ENCODE measurements at regions not wholly inside any gene's neighbourhood (a gene's known extent, or its start where the extent isn't known, plus 50 kb on each side); places are given as distances from the start of the nearest gene placed in this dataset.

DNA sequence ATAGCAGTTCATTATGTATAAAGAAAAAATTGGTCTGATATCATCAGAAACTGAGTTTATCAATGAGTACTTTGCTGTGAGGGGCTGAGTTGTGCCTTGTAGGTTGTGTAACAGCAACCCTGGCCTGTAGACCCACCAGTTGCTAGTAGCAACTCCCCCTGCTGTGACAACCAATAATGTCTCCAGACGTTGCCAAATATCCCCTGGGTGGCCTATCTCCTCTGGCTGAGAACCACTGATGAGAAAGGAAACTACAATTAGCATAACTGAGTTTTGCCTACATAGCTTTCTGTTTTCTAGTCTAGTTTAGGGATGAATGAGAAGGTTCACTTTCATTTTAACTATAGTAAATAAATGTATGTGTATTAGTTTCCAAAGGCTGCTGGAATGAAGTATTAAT lies 234.1 kb downstream of the CPE start:
- no peaks in the 10 kb centered on the region for H3K36me3 ChIP-seq (ENCODE audit: control insufficient read depth, insufficient read depth, low read length)
- no peaks in the 10 kb centered on the region for H4K20me1 ChIP-seq (ENCODE audit: control insufficient read depth, extremely low read depth, insufficient read depth, low read length)
- H3K4me1 ChIP-seq (ENCODE audit: control insufficient read depth, extremely low read depth, insufficient read depth, low read length) = no peaks in the 10 kb centered on the region
- no peaks in the 10 kb centered on the region for H3K27me3 ChIP-seq (ENCODE audit: control insufficient read depth, insufficient read depth, low read length)
- H3K27ac ChIP-seq (ENCODE audit: insufficient read depth, low read length) = no peak overlapping the region
- TF ChIP-seq, protein P1, sequence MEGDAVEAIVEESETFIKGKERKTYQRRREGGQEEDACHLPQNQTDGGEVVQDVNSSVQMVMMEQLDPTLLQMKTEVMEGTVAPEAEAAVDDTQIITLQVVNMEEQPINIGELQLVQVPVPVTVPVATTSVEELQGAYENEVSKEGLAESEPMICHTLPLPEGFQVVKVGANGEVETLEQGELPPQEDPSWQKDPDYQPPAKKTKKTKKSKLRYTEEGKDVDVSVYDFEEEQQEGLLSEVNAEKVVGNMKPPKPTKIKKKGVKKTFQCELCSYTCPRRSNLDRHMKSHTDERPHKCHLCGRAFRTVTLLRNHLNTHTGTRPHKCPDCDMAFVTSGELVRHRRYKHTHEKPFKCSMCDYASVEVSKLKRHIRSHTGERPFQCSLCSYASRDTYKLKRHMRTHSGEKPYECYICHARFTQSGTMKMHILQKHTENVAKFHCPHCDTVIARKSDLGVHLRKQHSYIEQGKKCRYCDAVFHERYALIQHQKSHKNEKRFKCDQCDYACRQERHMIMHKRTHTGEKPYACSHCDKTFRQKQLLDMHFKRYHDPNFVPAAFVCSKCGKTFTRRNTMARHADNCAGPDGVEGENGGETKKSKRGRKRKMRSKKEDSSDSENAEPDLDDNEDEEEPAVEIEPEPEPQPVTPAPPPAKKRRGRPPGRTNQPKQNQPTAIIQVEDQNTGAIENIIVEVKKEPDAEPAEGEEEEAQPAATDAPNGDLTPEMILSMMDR (conservative IDR thresholded peaks at IDR 0.05 in 1 of 2, IDR thresholded peaks at IDR 0.05 in 1 of 2; ENCODE audit: low read depth in 1 of 2, low read length in 2 of 2) = no peak
- TF ChIP-seq EZH2 (IDR thresholded peaks at IDR 0.05; ENCODE audit: low read length, missing control alignments) = no peak
- H2AFZ ChIP-seq (ENCODE audit: low read length) = no peak overlapping the region
- no peak overlapping the region for H3K4me2 ChIP-seq (ENCODE audit: extremely low read depth, insufficient read depth, low read length)
- H3K4me3 ChIP-seq (replicated peaks in 1 of 4; ENCODE audit: control extremely low read depth in 1 of 4, insufficient read depth in 1 of 4, low read depth in 3 of 4, low read length in 4 of 4) = no peak overlapping the region
- H3K9me3 ChIP-seq (ENCODE audit: control insufficient read depth, insufficient read depth, low read depth, low read length) = no peaks in the 10 kb centered on the region
- no peak for DNase-seq (ENCODE audit: low read depth in 2 of 2)
- H3K79me2 ChIP-seq (ENCODE audit: control insufficient read depth, insufficient read depth, low read length) = no peaks in the 10 kb centered on the region
- no peak overlapping the region for H3K9ac ChIP-seq (ENCODE audit: insufficient read depth, low read length)

DNA sequence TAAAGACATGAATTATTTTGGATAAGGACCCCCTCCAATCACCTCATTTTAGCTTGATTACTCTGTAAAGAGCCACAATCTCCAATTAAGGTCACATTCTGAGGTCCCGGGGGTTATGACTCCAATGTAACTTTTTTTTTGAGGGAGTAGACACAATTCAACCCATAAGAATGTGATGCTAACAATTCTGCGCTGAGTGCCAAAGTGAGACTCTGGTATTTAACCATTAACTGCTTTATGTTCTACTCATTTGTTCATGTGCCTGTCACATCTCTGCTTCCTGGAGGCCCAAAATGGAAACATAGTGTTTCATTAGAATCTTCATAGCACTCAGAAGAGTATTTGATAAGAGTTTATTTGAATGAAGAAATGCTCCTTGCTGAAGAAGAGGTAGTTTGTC lies 234.8 kb downstream of the CPE start:
- Histone ChIP-seq H3K36me3 (ENCODE audit: control insufficient read depth, insufficient read depth, low read length) (no peaks in the 10 kb centered on the region), H3K27me3 (ENCODE audit: control insufficient read depth, insufficient read depth, low read length) (no peaks in the 10 kb centered on the region), H3K9me3 (ENCODE audit: control insufficient read depth, insufficient read depth, low read depth, low read length) (no peaks in the 10 kb centered on the region), H3K79me2 (ENCODE audit: control insufficient read depth, insufficient read depth, low read length) (no peaks in the 10 kb centered on the region), H3K27ac (ENCODE audit: insufficient read depth, low read length) (no peak overlapping the region), H3K4me1 (ENCODE audit: control insufficient read depth, extremely low read depth, insufficient read depth, low read length) (no peaks in the 10 kb centered on the region), H3K4me2 (ENCODE audit: extremely low read depth, insufficient read depth, low read length) (no peak overlapping the region), H2AFZ (ENCODE audit: low read length) (no peak overlapping the region), H4K20me1 (ENCODE audit: control insufficient read depth, extremely low read depth, insufficient read depth, low read length) (no peaks in the 10 kb centered on the region), H3K9ac (ENCODE audit: insufficient read depth, low read length) (no peak overlapping the region), H3K4me3 (replicated peaks in 1 of 4; ENCODE audit: control extremely low read depth in 1 of 4, insufficient read depth in 1 of 4, low read depth in 3 of 4, low read length in 4 of 4) (no peak overlapping the region)
- no peak for TF ChIP-seq EZH2 (IDR thresholded peaks at IDR 0.05; ENCODE audit: low read length, missing control alignments)
- TF ChIP-seq, protein P1 (conservative IDR thresholded peaks at IDR 0.05 in 1 of 2, IDR thresholded peaks at IDR 0.05 in 1 of 2; ENCODE audit: low read depth in 1 of 2, low read length in 2 of 2) = no peak
- peak in 1 of 2 donors; percentile 25 for DNase-seq (ENCODE audit: low read depth in 2 of 2)

DNA sequence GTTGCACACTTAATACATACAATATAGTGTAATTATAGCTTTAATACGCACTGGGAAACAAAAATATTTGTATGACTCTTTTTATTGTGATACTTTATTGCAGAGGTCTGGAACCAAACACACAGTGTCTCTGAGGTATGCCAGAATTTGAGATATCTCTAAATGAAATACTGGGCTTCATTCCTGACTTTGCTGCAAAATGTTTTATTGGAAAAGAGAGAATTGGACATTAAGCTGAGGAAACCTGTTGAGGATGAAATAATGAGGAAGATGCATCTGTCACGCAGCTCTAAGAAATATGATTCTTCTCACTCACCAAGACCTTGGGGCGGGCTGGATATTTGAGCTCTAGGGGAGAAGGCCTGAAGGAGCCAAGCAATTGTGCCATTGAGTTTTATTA lies 242.1 kb downstream of the CPE start:
- H4K20me1 ChIP-seq (ENCODE audit: control insufficient read depth, extremely low read depth, insufficient read depth, low read length) = no peaks in the 10 kb centered on the region
- no peaks in the 10 kb centered on the region for H3K79me2 ChIP-seq (ENCODE audit: control insufficient read depth, insufficient read depth, low read length)
- no peak overlapping the region for H3K4me3 ChIP-seq (replicated peaks in 1 of 4; ENCODE audit: control extremely low read depth in 1 of 4, insufficient read depth in 1 of 4, low read depth in 3 of 4, low read length in 4 of 4)
- H3K27ac ChIP-seq (ENCODE audit: insufficient read depth, low read length) = no peak overlapping the region
- no peak for DNase-seq (ENCODE audit: low read depth in 2 of 2)
- H3K4me2 ChIP-seq (ENCODE audit: extremely low read depth, insufficient read depth, low read length) = no peak overlapping the region
- H3K9ac ChIP-seq (ENCODE audit: insufficient read depth, low read length) = no peak overlapping the region
- no peaks in the 10 kb centered on the region for H3K27me3 ChIP-seq (ENCODE audit: control insufficient read depth, insufficient read depth, low read length)
- TF ChIP-seq, protein P1 (conservative IDR thresholded peaks at IDR 0.05 in 1 of 2, IDR thresholded peaks at IDR 0.05 in 1 of 2; ENCODE audit: low read depth in 1 of 2, low read length in 2 of 2) = no peak
- TF ChIP-seq EZH2 (IDR thresholded peaks at IDR 0.05; ENCODE audit: low read length, missing control alignments) = no peak
- H3K36me3 ChIP-seq (ENCODE audit: control insufficient read depth, insufficient read depth, low read length) = no peaks in the 10 kb centered on the region
- H2AFZ ChIP-seq (ENCODE audit: low read length) = no peak overlapping the region
- no peaks in the 10 kb centered on the region for H3K9me3 ChIP-seq (ENCODE audit: control insufficient read depth, insufficient read depth, low read depth, low read length)
- no peaks in the 10 kb centered on the region for H3K4me1 ChIP-seq (ENCODE audit: control insufficient read depth, extremely low read depth, insufficient read depth, low read length)

Data from fibroblast of lung (primary cell).